ENCODE measurements at regions not wholly inside any gene's neighbourhood (a gene's known extent, or its start where the extent isn't known, plus 50 kb on each side); places are given as distances from the start of the nearest gene placed in this dataset.

GRCh38 chr7:28893888-28894287, 64.2 kb downstream of the TRIL start:
- TF ChIP-seq CTCF (IDR thresholded peaks at IDR 0.05; ENCODE audit: insufficient read depth, low read depth, low read length) (no peak), EZH2 (IDR thresholded peaks at IDR 0.05; ENCODE audit: insufficient read depth, low read length) (no peak)

All from astrocyte (in vitro differentiated cells and primary cell).